IMR-90 (cell line): ENCODE measurements at regions not wholly inside any gene's neighbourhood (a gene's known extent, or its start where the extent isn't known, plus 50 kb on each side); places are given as distances from the start of the nearest gene placed in this dataset.

Experiments used
- BHLHE40 ChIP-seq: fragments of 150-350 bp; IDR thresholded peaks from 2 replicates; pipeline ENCODE4 v1.6.1; 2016; ENCODE audit warnings: mild to moderate bottlenecking, low read depth, low read length
- POLR2A ChIP-seq: IDR thresholded peaks from 2 replicates; pipeline ENCODE4 v1.6.1; 2012; ENCODE audit warnings: mild to moderate bottlenecking, low read depth, low read length
- TF ChIP-seq, protein P1 (sequence below): conservative IDR thresholded peaks from 2 replicates; pipeline ENCODE4 v1.5.1; 2012; ENCODE audit warnings: mild to moderate bottlenecking, low read depth, low read length, improper control_type of control experiment

DNA sequence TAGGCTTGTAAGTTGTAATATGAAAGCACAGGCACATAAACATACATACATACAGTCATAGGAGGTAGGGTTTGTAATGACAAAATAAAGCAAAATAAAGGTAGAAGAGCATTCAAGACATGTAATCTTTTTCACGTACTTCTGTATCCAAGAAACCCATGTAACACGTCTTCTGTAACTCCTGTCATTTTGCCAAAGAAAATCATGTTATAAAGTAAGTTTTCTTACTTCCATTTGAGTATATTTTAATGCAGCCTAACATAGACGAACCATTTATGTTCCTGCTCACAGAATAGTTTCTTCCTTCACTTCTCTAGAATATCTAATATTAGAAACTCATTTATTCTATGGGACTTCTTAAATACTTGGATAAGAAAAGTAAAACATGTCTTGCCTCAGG, 1884.0 kb upstream of the CELF4 start:
- TF ChIP-seq BHLHE40, result no peak
- TF ChIP-seq POLR2A, result no peak
- TF ChIP-seq, protein P1, sequence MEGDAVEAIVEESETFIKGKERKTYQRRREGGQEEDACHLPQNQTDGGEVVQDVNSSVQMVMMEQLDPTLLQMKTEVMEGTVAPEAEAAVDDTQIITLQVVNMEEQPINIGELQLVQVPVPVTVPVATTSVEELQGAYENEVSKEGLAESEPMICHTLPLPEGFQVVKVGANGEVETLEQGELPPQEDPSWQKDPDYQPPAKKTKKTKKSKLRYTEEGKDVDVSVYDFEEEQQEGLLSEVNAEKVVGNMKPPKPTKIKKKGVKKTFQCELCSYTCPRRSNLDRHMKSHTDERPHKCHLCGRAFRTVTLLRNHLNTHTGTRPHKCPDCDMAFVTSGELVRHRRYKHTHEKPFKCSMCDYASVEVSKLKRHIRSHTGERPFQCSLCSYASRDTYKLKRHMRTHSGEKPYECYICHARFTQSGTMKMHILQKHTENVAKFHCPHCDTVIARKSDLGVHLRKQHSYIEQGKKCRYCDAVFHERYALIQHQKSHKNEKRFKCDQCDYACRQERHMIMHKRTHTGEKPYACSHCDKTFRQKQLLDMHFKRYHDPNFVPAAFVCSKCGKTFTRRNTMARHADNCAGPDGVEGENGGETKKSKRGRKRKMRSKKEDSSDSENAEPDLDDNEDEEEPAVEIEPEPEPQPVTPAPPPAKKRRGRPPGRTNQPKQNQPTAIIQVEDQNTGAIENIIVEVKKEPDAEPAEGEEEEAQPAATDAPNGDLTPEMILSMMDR, result no peak
